Smooth muscle cell (in vitro differentiated cells): ENCODE measurements at regions not wholly inside any gene's neighbourhood (a gene's known extent, or its start where the extent isn't known, plus 50 kb on each side); places are given as distances from the start of the nearest gene placed in this dataset.

Experiments used
- DNase-seq: peaks from one replicate; lab custom pipeline; 2025; ENCODE audit not compliant: unreplicated experiment; lab: John Stamatoyannopoulos, UW
- H2AFZ ChIP-seq: fragments of 200-600 bp; sonication (generic); 2 replicates; pipeline ENCODE4 v1.6.0; 2016; ENCODE audit warnings: antibody characterized with exemption, low read depth, mild to moderate bottlenecking
- H3F3A ChIP-seq: fragments of 200-600 bp; sonication (generic); 2 replicates; pipeline ENCODE4 v1.6.0; 2017; ENCODE audit warnings: antibody characterized with exemption, low read depth
- H3K27ac ChIP-seq: fragments of 200-600 bp; sonication (generic); 2 replicates; pipeline ENCODE4 v1.5.1; 2016; ENCODE audit warnings: low read depth, mild to moderate bottlenecking
- H3K27me3 ChIP-seq: fragments of 200-600 bp; sonication (generic); 2 replicates; pipeline ENCODE4 v1.6.1; 2016; ENCODE audit warnings: low read depth, mild to moderate bottlenecking
- H3K36me3 ChIP-seq: fragments of 200-600 bp; sonication (generic); 2 replicates; pipeline ENCODE4 v1.5.1; 2016; ENCODE audit warnings: low read depth
- H3K4me1 ChIP-seq: fragments of 200-600 bp; sonication (generic); 2 replicates; pipeline ENCODE4 v1.5.1; 2016; ENCODE audit warnings: low read depth
- H3K4me2 ChIP-seq: fragments of 200-600 bp; sonication (generic); 2 replicates; pipeline ENCODE4 v1.6.0; 2016; ENCODE audit warnings: mild to moderate bottlenecking
- H3K4me3 ChIP-seq: fragments of 200-600 bp; sonication (generic); 2 replicates; pipeline ENCODE4 v1.5.1; 2016; ENCODE audit warnings: mild to moderate bottlenecking
- H3K79me2 ChIP-seq: fragments of 200-600 bp; sonication (generic); 2 replicates; pipeline ENCODE4 v1.6.0; 2016; ENCODE audit warnings: low read depth, mild to moderate bottlenecking
- H3K9ac ChIP-seq: fragments of 200-600 bp; sonication (generic); 2 replicates; pipeline ENCODE4 v1.6.0; 2016; ENCODE audit warnings: low read depth
- H3K9me3 ChIP-seq: fragments of 200-600 bp; sonication (generic); replicated peaks from 2 replicates; pipeline ENCODE4 v1.5.1; 2016; ENCODE audit warnings: low read depth
- H4K20me1 ChIP-seq: fragments of 200-600 bp; sonication (generic); 2 replicates; pipeline ENCODE4 v1.6.0; 2016; ENCODE audit warnings: low read depth
- CTCF ChIP-seq: fragments of 200-600 bp; sonication (generic); IDR thresholded peaks from 2 replicates; pipeline ENCODE4 v1.5.1; 2017; ENCODE audit warnings: borderline replicate concordance, mild to moderate bottlenecking, antibody characterized with exemption; ENCODE audit not compliant: insufficient read depth, poor library complexity, severe bottlenecking
- WGBS: methylation state at CpG from one replicate; pipeline ENCODE4 v1.1.7; 2016; ENCODE audit warnings: low lambda C conversion rate; 5-methylcytosine and 5-hydroxymethylcytosine counted together

- no peak overlapping the region for H3K9ac ChIP-seq
- H2AFZ ChIP-seq: no peak overlapping the region
- 76% methylated on average over 1 of the region's 1 CpG for WGBS
- H3K4me1 ChIP-seq: no peaks in the 10 kb centered on the region
- no peak overlapping the region for H3K4me2 ChIP-seq
- no peaks in the 10 kb centered on the region for H3K27me3 ChIP-seq
- no peaks in the 10 kb centered on the region for H4K20me1 ChIP-seq
- no peaks in the 10 kb centered on the region for H3K9me3 ChIP-seq
- no peaks in the 10 kb centered on the region for H3K79me2 ChIP-seq
- H3F3A ChIP-seq: no peaks in the 10 kb centered on the region
- H3K4me3 ChIP-seq: no peak overlapping the region
- TF ChIP-seq CTCF: no peak
- no peak for DNase-seq
- no peak overlapping the region for H3K27ac ChIP-seq
- H3K36me3 ChIP-seq: no peaks in the 10 kb centered on the region
Observed at GRCh38 chr10:80751940-80752339, 214.2 kb downstream of the SH2D4B start.

DNA sequence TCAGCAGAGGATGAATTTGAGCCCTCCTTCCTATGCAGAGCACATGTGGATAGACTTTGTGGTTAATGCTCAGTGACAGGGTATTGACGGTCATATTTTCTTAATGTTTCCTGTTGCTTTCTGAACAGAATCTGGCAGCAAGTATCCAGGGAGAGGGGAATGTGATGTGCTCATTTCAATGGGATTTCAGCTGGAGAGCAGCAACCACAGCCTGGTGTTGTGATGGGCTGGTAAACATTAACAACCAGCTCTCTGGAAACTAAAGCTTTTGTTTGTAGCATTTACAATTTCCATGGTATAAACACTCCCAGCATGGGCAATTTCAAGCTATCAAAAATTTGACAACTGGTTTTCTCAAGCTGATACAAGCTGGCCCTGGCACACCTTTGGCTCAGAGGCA is 215.9 kb downstream of the SH2D4B start:
- H3K4me3 ChIP-seq: no peak overlapping the region
- H3K9ac ChIP-seq: no peak overlapping the region
- no peak overlapping the region for H3K4me2 ChIP-seq
- H3K36me3 ChIP-seq: no peaks in the 10 kb centered on the region
- H3K9me3 ChIP-seq: no peaks in the 10 kb centered on the region
- no peaks in the 10 kb centered on the region for H3K79me2 ChIP-seq
- no peak overlapping the region for H3K27ac ChIP-seq
- no peaks in the 10 kb centered on the region for H3K27me3 ChIP-seq
- no peaks in the 10 kb centered on the region for H4K20me1 ChIP-seq
- no peak for TF ChIP-seq CTCF
- H2AFZ ChIP-seq: no peak overlapping the region
- no peak for DNase-seq
- 52% methylated on average over 1 of the region's 1 CpG for WGBS
- no peaks in the 10 kb centered on the region for H3F3A ChIP-seq
- H3K4me1 ChIP-seq: no peaks in the 10 kb centered on the region

DNA sequence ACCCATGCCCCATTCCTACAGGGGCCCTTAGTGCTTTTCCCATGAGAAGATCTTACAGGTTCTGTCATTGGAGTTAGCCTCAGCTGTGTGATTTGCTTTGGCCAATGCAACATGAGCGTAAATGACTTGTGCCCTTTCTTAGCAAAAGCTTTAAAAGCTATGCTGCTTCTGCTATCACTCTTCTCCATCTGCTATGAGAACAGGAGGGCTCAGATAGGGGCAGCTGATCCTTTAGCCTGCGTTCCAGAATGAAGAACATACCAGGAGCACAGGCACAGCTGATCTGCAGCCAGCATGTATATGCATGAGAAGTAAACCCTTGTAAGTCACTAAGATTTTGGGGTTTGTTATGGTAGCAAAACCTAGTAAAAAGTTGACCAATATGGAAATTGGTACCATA is 218.2 kb downstream of the SH2D4B start:
- Histone ChIP-seq H3K4me3 (no peak overlapping the region), H3K27ac (no peak overlapping the region), H3K36me3 (no peaks in the 10 kb centered on the region), H3K79me2 (no peaks in the 10 kb centered on the region), H3K9me3 (no peaks in the 10 kb centered on the region), H3K9ac (no peak overlapping the region), H3K27me3 (no peaks in the 10 kb centered on the region), H3F3A (no peaks in the 10 kb centered on the region), H4K20me1 (no peaks in the 10 kb centered on the region), H3K4me1 (no peaks in the 10 kb centered on the region), H3K4me2 (no peak overlapping the region), H2AFZ (no peak overlapping the region)
- no peak for DNase-seq
- 90% methylated on average over 2 of the region's 2 CpGs for WGBS
- TF ChIP-seq CTCF: no peak

- Histone ChIP-seq H3K4me2 (no peak overlapping the region), H3K4me3 (no peak overlapping the region), H3F3A (no peaks in the 10 kb centered on the region), H3K27me3 (no peaks in the 10 kb centered on the region), H3K36me3 (no peaks in the 10 kb centered on the region), H3K79me2 (no peaks in the 10 kb centered on the region), H3K4me1 (no peaks in the 10 kb centered on the region), H3K9me3 (no peaks in the 10 kb centered on the region), H2AFZ (no peak overlapping the region), H3K9ac (no peak overlapping the region), H4K20me1 (no peaks in the 10 kb centered on the region), H3K27ac (no peak overlapping the region)
- WGBS: 95% methylated on average over 5 of the region's 5 CpGs
- no peak for TF ChIP-seq CTCF
- no peak for DNase-seq
Observed at GRCh38 chr10:80759693-80760092, 222.0 kb downstream of the SH2D4B start.
